ENCODE measurements at regions not wholly inside any gene's neighbourhood (a gene's known extent, or its start where the extent isn't known, plus 50 kb on each side); places are given as distances from the start of the nearest gene placed in this dataset.

DNA sequence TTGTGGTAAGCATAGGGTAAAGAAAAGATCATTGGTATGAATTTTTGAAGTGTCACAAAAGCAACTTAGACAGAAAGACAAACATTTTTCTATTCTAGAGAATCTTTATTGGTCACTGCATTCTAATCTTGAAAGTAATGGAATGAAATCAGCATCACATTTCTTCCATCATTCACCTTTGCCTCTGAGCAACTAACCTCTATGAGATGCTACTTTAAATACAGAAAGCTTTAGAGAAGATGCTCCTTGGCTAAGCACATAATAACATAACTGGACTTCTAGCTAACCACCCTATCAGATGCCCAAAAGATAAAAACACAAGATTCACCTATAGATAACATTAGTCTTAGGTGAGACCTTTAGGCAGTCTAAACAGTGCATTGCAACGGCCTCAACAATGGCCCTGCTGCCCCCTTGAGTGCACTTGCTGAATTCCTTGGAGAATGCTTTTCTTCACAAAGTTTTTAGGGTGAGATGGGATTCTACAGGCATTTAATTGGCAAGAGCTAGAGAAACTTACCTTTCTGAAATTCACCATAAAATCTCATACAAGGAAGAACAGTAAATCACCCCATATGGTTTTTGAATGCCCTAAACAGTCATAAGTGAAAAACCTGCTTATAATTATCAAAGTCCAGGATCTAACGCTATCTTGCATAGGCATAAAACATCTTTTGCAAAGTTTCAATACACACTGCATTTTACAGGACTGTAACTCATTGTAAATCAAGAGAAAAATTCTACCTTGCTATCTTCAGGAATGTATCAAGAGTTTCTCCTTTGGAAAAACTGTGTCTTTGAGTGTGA is 791.3 kb upstream of the CHAC2 start:
- no CpG with 5 or more reads among the region's 2 CpGs for WGBS (ENCODE audit: insufficient coverage)
- Histone ChIP-seq H3K36me3 (ENCODE audit: control insufficient read depth, insufficient read depth, low read length) (no peaks in the 10 kb centered on the region), H3K27me3 (ENCODE audit: control insufficient read depth, insufficient read depth, low read length) (no peaks in the 10 kb centered on the region), H3K27ac (ENCODE audit: low read depth, low read length) (no peak overlapping the region), H3K4me1 (ENCODE audit: control insufficient read depth, insufficient read depth, low read length) (no peaks in the 10 kb centered on the region), H3K4me3 (ENCODE audit: low read depth, low read length) (no peak overlapping the region), H3K9me3 (ENCODE audit: control insufficient read depth, insufficient read depth, low read length) (no peaks in the 10 kb centered on the region)
- DNase-seq (ENCODE audit: low read depth in 4 of 6, low spot score in 6 of 6), result peak in 3 of 6 donors; percentile 9 to 31 (median 19)

- Histone ChIP-seq H3K27ac (ENCODE audit: low read depth, low read length) (no peak overlapping the region), H3K4me3 (ENCODE audit: low read depth, low read length) (no peak overlapping the region), H3K9me3 (ENCODE audit: control insufficient read depth, insufficient read depth, low read length) (no peaks in the 10 kb centered on the region), H3K4me1 (ENCODE audit: control insufficient read depth, insufficient read depth, low read length) (no peaks in the 10 kb centered on the region), H3K27me3 (ENCODE audit: control insufficient read depth, insufficient read depth, low read length) (no peaks in the 10 kb centered on the region), H3K36me3 (ENCODE audit: control insufficient read depth, insufficient read depth, low read length) (no peaks in the 10 kb centered on the region)
- 100% methylated on average over 1 of the region's 1 CpG for WGBS (ENCODE audit: insufficient coverage)
- DNase-seq (ENCODE audit: low read depth in 4 of 6, low spot score in 6 of 6), result no peak
Measured at GRCh38 chr2:52974127-52974526, 793.5 kb upstream of the CHAC2 start.

DNA sequence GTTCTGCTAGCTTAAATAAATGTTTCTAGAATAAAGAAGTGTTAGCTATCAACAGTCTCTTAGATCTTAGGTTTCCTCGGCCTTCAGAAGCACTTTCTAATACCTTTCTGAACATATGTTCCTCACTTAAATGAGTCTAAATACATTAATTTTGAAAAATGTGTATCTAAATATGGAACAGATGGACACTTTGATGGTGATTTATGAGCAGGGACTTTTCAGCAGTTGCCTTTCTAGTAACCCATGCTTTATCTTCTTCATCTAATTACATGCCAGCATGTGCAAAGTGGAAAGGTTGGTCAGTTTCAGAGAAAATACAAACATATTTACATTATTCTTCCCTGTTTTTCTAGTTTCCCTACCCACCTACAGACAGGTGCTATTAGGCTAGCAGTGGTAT is 797.0 kb upstream of the CHAC2 start:
- H3K27ac ChIP-seq (ENCODE audit: low read depth, low read length), result no peak overlapping the region
- H3K4me1 ChIP-seq (ENCODE audit: control insufficient read depth, insufficient read depth, low read length), result no peaks in the 10 kb centered on the region
- WGBS (ENCODE audit: insufficient coverage), result no CpG with 5 or more reads among the region's 1 CpG
- no peaks in the 10 kb centered on the region for H3K9me3 ChIP-seq (ENCODE audit: control insufficient read depth, insufficient read depth, low read length)
- no peak for DNase-seq (ENCODE audit: low read depth in 4 of 6, low spot score in 6 of 6)
- no peaks in the 10 kb centered on the region for H3K36me3 ChIP-seq (ENCODE audit: control insufficient read depth, insufficient read depth, low read length)
- no peak overlapping the region for H3K4me3 ChIP-seq (ENCODE audit: low read depth, low read length)
- H3K27me3 ChIP-seq (ENCODE audit: control insufficient read depth, insufficient read depth, low read length), result no peaks in the 10 kb centered on the region

- no peak overlapping the region for H3K4me3 ChIP-seq (ENCODE audit: low read depth, low read length)
- no peaks in the 10 kb centered on the region for H3K4me1 ChIP-seq (ENCODE audit: control insufficient read depth, insufficient read depth, low read length)
- no peak for DNase-seq (ENCODE audit: low read depth in 4 of 6, low spot score in 6 of 6)
- H3K36me3 ChIP-seq (ENCODE audit: control insufficient read depth, insufficient read depth, low read length), result no peaks in the 10 kb centered on the region
- no peaks in the 10 kb centered on the region for H3K9me3 ChIP-seq (ENCODE audit: control insufficient read depth, insufficient read depth, low read length)
- H3K27me3 ChIP-seq (ENCODE audit: control insufficient read depth, insufficient read depth, low read length), result no peaks in the 10 kb centered on the region
- WGBS (ENCODE audit: insufficient coverage), result no CpG with 5 or more reads among the region's 1 CpG
- H3K27ac ChIP-seq (ENCODE audit: low read depth, low read length), result no peak overlapping the region
Measured at GRCh38 chr2:52968043-52968442, 799.6 kb upstream of the CHAC2 start.

DNA sequence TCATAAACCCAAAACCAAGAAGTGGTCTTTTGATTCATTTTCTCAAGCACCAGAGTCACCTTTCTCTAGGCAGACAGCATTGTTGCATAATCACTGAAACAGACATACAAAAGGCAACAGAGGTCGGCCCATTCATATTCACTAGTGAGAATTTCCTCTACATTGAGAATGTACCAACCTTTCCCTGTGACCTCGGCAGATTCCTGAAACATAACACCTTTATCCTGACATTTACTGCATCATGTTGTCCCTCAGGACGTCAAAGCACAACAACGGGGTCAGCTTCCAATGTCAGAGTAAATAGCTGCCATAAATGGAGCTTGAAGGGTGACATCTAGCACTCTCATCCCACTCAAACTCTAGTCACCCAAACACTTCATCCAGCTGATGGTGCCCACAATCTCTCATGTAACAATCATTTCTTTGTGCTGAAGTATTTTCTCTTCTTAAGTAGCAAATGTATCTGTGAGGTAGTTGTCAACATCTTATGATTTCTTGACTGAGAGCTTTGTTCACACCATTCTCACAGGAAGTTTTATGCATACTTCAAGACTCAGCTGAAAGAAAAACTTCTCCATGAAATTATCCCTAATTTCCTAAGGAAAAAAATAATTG is 802.6 kb upstream of the CHAC2 start:
- Histone ChIP-seq H3K4me1 (ENCODE audit: control insufficient read depth, insufficient read depth, low read length) (no peaks in the 10 kb centered on the region), H3K9me3 (ENCODE audit: control insufficient read depth, insufficient read depth, low read length) (no peaks in the 10 kb centered on the region), H3K27ac (ENCODE audit: low read depth, low read length) (no peak overlapping the region), H3K4me3 (ENCODE audit: low read depth, low read length) (no peak overlapping the region), H3K27me3 (ENCODE audit: control insufficient read depth, insufficient read depth, low read length) (no peaks in the 10 kb centered on the region), H3K36me3 (ENCODE audit: control insufficient read depth, insufficient read depth, low read length) (no peaks in the 10 kb centered on the region)
- WGBS (ENCODE audit: insufficient coverage), result 56% methylated on average over 3 of the region's 4 CpGs
- no peak for DNase-seq (ENCODE audit: low read depth in 4 of 6, low spot score in 6 of 6)

DNA sequence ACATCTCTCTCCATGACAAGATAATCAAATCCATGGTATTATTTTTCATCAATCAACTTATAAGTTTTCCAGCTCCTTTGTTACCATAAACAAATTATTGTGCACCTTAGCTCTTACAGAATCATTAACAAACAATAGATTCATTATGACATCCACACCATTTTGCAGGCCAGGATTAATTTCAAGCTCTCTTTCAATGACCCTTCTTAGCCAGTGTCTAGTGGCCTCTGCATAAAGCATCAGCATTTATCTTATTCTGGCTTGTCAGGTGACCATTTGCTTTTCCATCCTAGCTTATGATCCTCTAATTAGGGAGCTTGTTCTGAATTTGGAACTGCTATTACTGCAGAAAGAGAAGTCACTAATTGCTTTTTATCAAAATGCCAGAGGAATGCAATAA is 806.2 kb upstream of the CHAC2 start:
- no peaks in the 10 kb centered on the region for H3K27me3 ChIP-seq (ENCODE audit: control insufficient read depth, insufficient read depth, low read length)
- H3K4me3 ChIP-seq (ENCODE audit: low read depth, low read length), result no peak overlapping the region
- no peak for DNase-seq (ENCODE audit: low read depth in 4 of 6, low spot score in 6 of 6)
- no peaks in the 10 kb centered on the region for H3K9me3 ChIP-seq (ENCODE audit: control insufficient read depth, insufficient read depth, low read length)
- H3K4me1 ChIP-seq (ENCODE audit: control insufficient read depth, insufficient read depth, low read length), result no peaks in the 10 kb centered on the region
- H3K36me3 ChIP-seq (ENCODE audit: control insufficient read depth, insufficient read depth, low read length), result no peaks in the 10 kb centered on the region
- H3K27ac ChIP-seq (ENCODE audit: low read depth, low read length), result no peak overlapping the region

GRCh38 chr2:52960881-52961280 is 806.7 kb upstream of the CHAC2 start:
- H3K4me1 ChIP-seq (ENCODE audit: control insufficient read depth, insufficient read depth, low read length), result no peaks in the 10 kb centered on the region
- H3K4me3 ChIP-seq (ENCODE audit: low read depth, low read length), result no peak overlapping the region
- WGBS (ENCODE audit: insufficient coverage), result no CpG with 5 or more reads among the region's 3 CpGs
- H3K27ac ChIP-seq (ENCODE audit: low read depth, low read length), result no peak overlapping the region
- H3K36me3 ChIP-seq (ENCODE audit: control insufficient read depth, insufficient read depth, low read length), result no peaks in the 10 kb centered on the region
- no peaks in the 10 kb centered on the region for H3K27me3 ChIP-seq (ENCODE audit: control insufficient read depth, insufficient read depth, low read length)
- H3K9me3 ChIP-seq (ENCODE audit: control insufficient read depth, insufficient read depth, low read length), result no peaks in the 10 kb centered on the region
- DNase-seq (ENCODE audit: low read depth in 4 of 6, low spot score in 6 of 6), result peak in 1 of 6 donors; percentile 8

- no peak overlapping the region for H3K27ac ChIP-seq (ENCODE audit: low read depth, low read length)
- 100% methylated on average over 1 of the region's 4 CpGs for WGBS (ENCODE audit: insufficient coverage)
- H3K9me3 ChIP-seq (ENCODE audit: control insufficient read depth, insufficient read depth, low read length), result no peaks in the 10 kb centered on the region
- no peaks in the 10 kb centered on the region for H3K4me1 ChIP-seq (ENCODE audit: control insufficient read depth, insufficient read depth, low read length)
- no peaks in the 10 kb centered on the region for H3K36me3 ChIP-seq (ENCODE audit: control insufficient read depth, insufficient read depth, low read length)
- no peak overlapping the region for H3K4me3 ChIP-seq (ENCODE audit: low read depth, low read length)
- DNase-seq (ENCODE audit: low read depth in 4 of 6, low spot score in 6 of 6), result no peak
- no peaks in the 10 kb centered on the region for H3K27me3 ChIP-seq (ENCODE audit: control insufficient read depth, insufficient read depth, low read length)
Measured at GRCh38 chr2:52959801-52960200, 807.8 kb upstream of the CHAC2 start.

GRCh38 chr2:52956766-52957165 is 810.8 kb upstream of the CHAC2 start:
- Histone ChIP-seq H3K27ac (ENCODE audit: low read depth, low read length) (no peak overlapping the region), H3K4me3 (ENCODE audit: low read depth, low read length) (no peak overlapping the region), H3K27me3 (ENCODE audit: control insufficient read depth, insufficient read depth, low read length) (no peaks in the 10 kb centered on the region), H3K36me3 (ENCODE audit: control insufficient read depth, insufficient read depth, low read length) (no peaks in the 10 kb centered on the region), H3K9me3 (ENCODE audit: control insufficient read depth, insufficient read depth, low read length) (no peaks in the 10 kb centered on the region), H3K4me1 (ENCODE audit: control insufficient read depth, insufficient read depth, low read length) (no peaks in the 10 kb centered on the region)
- WGBS (ENCODE audit: insufficient coverage), result no CpG with 5 or more reads among the region's 1 CpG
- no peak for DNase-seq (ENCODE audit: low read depth in 4 of 6, low spot score in 6 of 6)

DNA sequence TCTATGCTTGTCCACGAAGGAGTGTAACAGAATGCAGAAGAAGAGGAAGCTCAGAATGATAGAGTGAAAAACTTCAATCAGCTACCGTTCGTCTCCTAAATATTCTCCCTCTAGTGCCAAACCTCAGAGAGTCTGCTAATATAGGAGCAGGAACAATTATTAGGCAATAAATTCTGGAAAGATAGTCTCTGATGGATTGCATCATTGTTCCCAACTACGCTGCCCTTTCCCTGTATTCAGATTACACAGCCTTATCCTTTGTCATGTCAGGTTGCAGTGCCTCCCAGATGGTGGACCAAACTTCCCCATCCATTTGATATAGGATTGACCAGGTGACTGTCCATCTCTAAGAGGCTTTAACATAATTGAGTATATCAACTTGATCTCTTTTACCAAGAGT is 811.5 kb upstream of the CHAC2 start:
- Histone ChIP-seq H3K9me3 (ENCODE audit: control insufficient read depth, insufficient read depth, low read length) (no peaks in the 10 kb centered on the region), H3K36me3 (ENCODE audit: control insufficient read depth, insufficient read depth, low read length) (no peaks in the 10 kb centered on the region), H3K4me3 (ENCODE audit: low read depth, low read length) (no peak overlapping the region), H3K27ac (ENCODE audit: low read depth, low read length) (no peak overlapping the region), H3K4me1 (ENCODE audit: control insufficient read depth, insufficient read depth, low read length) (no peaks in the 10 kb centered on the region), H3K27me3 (ENCODE audit: control insufficient read depth, insufficient read depth, low read length) (no peaks in the 10 kb centered on the region)
- WGBS (ENCODE audit: insufficient coverage), result no CpG with 5 or more reads among the region's 4 CpGs
- no peak for DNase-seq (ENCODE audit: low read depth in 4 of 6, low spot score in 6 of 6)
